Stomach (tissue), 8 donors: ENCODE measurements at regions not wholly inside any gene's neighbourhood (a gene's known extent, or its start where the extent isn't known, plus 50 kb on each side); places are given as distances from the start of the nearest gene placed in this dataset.

Experiments
- DNase-seq, 2 donors: peaks; one replicate each; pipeline versions ENCODE4 v3.0.0 to v3.0.0-alpha.2; 2013 to 2019
- H3K27ac ChIP-seq, 5 donors: fragments of 200-600 bp in 4 of 5; sonication (generic) in 4 of 5; one replicate each; pipeline ENCODE4 v1.5.1; 2013 to 2019; ENCODE audit warnings: mild to moderate bottlenecking in 1 of 5, moderate library complexity in 1 of 5
- H3K27me3 ChIP-seq, 3 donors: fragments of 200-600 bp; sonication (generic); one replicate each; pipeline ENCODE4 v1.5.1; 2017 to 2019; ENCODE audit warnings: mixed run types in 1 of 3
- H3K36me3 ChIP-seq, 4 donors: fragments of 200-600 bp; sonication (generic); 1 replicate in 3 of 4; 2 replicates in 1 of 4; pipeline ENCODE4 v1.5.1; 2016 to 2019
- H3K4me1 ChIP-seq, 4 donors: fragments of 200-600 bp; sonication (generic); one replicate each; pipeline ENCODE4 v1.5.1; 2016 to 2019
- H3K4me3 ChIP-seq, 4 donors: fragments of 200-600 bp; sonication (generic) in 3 of 4; one replicate each; pipeline ENCODE4 v1.5.1; 2016 to 2019; ENCODE audit warnings: mild to moderate bottlenecking in 1 of 4
- H3K9me3 ChIP-seq, 4 donors: fragments of 200-600 bp; sonication (generic); one replicate each; pipeline ENCODE4 v1.5.1; 2016 to 2019
- CTCF ChIP-seq, 7 experiments: fragments of 450-650 bp in 4 of 7; fragments of 200-600 bp in 3 of 7; sonication (generic) in 3 of 7; IDR thresholded peaks; one replicate each; pipeline ENCODE4 v1.5.1; 2016 to 2019; ENCODE audit warnings: antibody characterized with exemption in 7 of 7, control low read depth in 2 of 7, mild to moderate bottlenecking in 1 of 7
- EP300 ChIP-seq: sonication (generic); formaldehyde crosslinking; IDR thresholded peaks from one replicate; pipeline ENCODE4 v1.6.1; 2017; ENCODE audit warnings: antibody characterized with exemption
- POLR2A ChIP-seq, 4 donors: fragments of 450-650 bp; IDR thresholded peaks; one replicate each; pipeline ENCODE4 v1.6.1; 2016; ENCODE audit warnings: antibody characterized with exemption in 4 of 4, control low read depth in 2 of 4, mild to moderate bottlenecking in 1 of 4, moderate library complexity in 1 of 4
- POLR2AphosphoS5 ChIP-seq, 3 donors: sonication (generic); formaldehyde crosslinking; IDR thresholded peaks; one replicate each; pipeline ENCODE4 v1.6.1; 2016; ENCODE audit warnings: antibody characterized with exemption in 3 of 3
- WGBS, 5 donors: extraction: QIAGEN DNeasy Blood & Tissue Kit in 3 of 5; methylation state at CpG; one replicate each; pipeline versions ENCODE4 v1.1.5 to v1.1.7; 2013 to 2018; 5-methylcytosine and 5-hydroxymethylcytosine counted together
- intact Hi-C: fragments of 100-400 bp; cut with DNase I; formaldehyde crosslinking; loops from one replicate; pipeline ENCODE4 v1.15.1; 2023; ENCODE audit warnings: low total_unique reads
- donor health status: healthy with polysubstance abuse.
- donor health status: Bipolar disorder and iron deficiency.
- donor health status: healthy.

- no peaks in the 10 kb centered on the region for H3K36me3 ChIP-seq
- H3K27ac ChIP-seq, result no peak overlapping the region
- H3K9me3 ChIP-seq, result peaks cover 0 to 9% (median 6%) of the 10 kb centered on the region in 4 donors
- H3K4me3 ChIP-seq, result no peak overlapping the region
- no peaks in the 10 kb centered on the region for H3K4me1 ChIP-seq
- H3K27me3 ChIP-seq, result peaks cover 0 to 6% (median 0%) of the 10 kb centered on the region in 3 donors
- no peak for TF ChIP-seq CTCF (IDR thresholded peaks at IDR 0.05)
- no peak for TF ChIP-seq POLR2A (IDR thresholded peaks at IDR 0.05)
- no peak for TF ChIP-seq EP300
- TF ChIP-seq POLR2AphosphoS5 (IDR thresholded peaks at IDR 0.05), result no peak
- intact Hi-C loops, result no loop called here
- DNase-seq, result peak; percentile 29 to 39
- 9 to 23% (median 12%) methylated on average over 1 of the region's 1 CpG; no CpG with 5 or more reads in 1 of the 5 donors for WGBS, 5 donors
These were observed 270.5 kb downstream of the RRAGC start for GRCh38 chr1:38589036-38589435.

- TF ChIP-seq EP300 (no peak), POLR2AphosphoS5 (IDR thresholded peaks at IDR 0.05) (no peak), CTCF (IDR thresholded peaks at IDR 0.05) (no peak), POLR2A (IDR thresholded peaks at IDR 0.05) (no peak)
- Histone ChIP-seq H3K4me1 (no peaks in the 10 kb centered on the region), H3K27me3 (peaks cover 0 to 6% (median 0%) of the 10 kb centered on the region in 3 donors), H3K9me3 (peaks cover 0 to 7% (median 0%) of the 10 kb centered on the region in 4 donors), H3K27ac (no peak overlapping the region), H3K4me3 (no peak overlapping the region), H3K36me3 (no peaks in the 10 kb centered on the region)
- 70 to 81% (median 78%) methylated on average over 2 of the region's 2 CpGs for WGBS, 5 donors
- intact Hi-C loops, result no loop called here
- peak in 1 of 2 donors; percentile 63 for DNase-seq
These were observed 271.8 kb downstream of the RRAGC start for GRCh38 chr1:38587766-38588165.

- peak; percentile 46 to 48 for DNase-seq
- Histone ChIP-seq H3K9me3 (peaks cover 0 to 7% (median 0%) of the 10 kb centered on the region in 4 donors), H3K36me3 (no peaks in the 10 kb centered on the region), H3K4me3 (no peak overlapping the region), H3K4me1 (no peaks in the 10 kb centered on the region), H3K27me3 (peaks cover 0 to 9% (median 0%) of the 10 kb centered on the region in 3 donors), H3K27ac (no peak overlapping the region)
- TF ChIP-seq POLR2A (IDR thresholded peaks at IDR 0.05) (no peak), EP300 (no peak), POLR2AphosphoS5 (IDR thresholded peaks at IDR 0.05) (no peak), CTCF (IDR thresholded peaks at IDR 0.05) (peak in 5 of 7 experiments; percentile 50 to 69 (median 60))
- intact Hi-C loops, result no loop called here
- 33 to 41% (median 39%) methylated on average over 9 of the region's 9 CpGs for WGBS, 5 donors
These were observed 272.5 kb downstream of the RRAGC start for GRCh38 chr1:38586993-38587646.

- DNase-seq, result no peak
- no peaks in the 10 kb centered on the region for H3K9me3 ChIP-seq
- TF ChIP-seq POLR2AphosphoS5 (IDR thresholded peaks at IDR 0.05) (no peak), CTCF (IDR thresholded peaks at IDR 0.05) (no peak), EP300 (no peak), POLR2A (IDR thresholded peaks at IDR 0.05) (no peak)
- H3K27me3 ChIP-seq, result peaks cover 0 to 18% (median 0%) of the 10 kb centered on the region in 3 donors
- H3K4me3 ChIP-seq, result no peak overlapping the region
- intact Hi-C loops, result no loop called here
- H3K36me3 ChIP-seq, result no peaks in the 10 kb centered on the region
- H3K4me1 ChIP-seq, result no peaks in the 10 kb centered on the region
- H3K27ac ChIP-seq, result no peak overlapping the region
- WGBS, 5 donors, result 58 to 73% (median 65%) methylated on average over 4 of the region's 4 CpGs
These were observed 273.6 kb downstream of the RRAGC start for GRCh38 chr1:38585971-38586370.
